ENCODE measurements at regions not wholly inside any gene's neighbourhood (a gene's known extent, or its start where the extent isn't known, plus 50 kb on each side); places are given as distances from the start of the nearest gene placed in this dataset.

GRCh38 chrX:16429406-16429805 is 220.6 kb upstream of the S100G start:
- Histone ChIP-seq H3K36me3 (replicated peaks; ENCODE audit: insufficient read depth, low read depth) (no peaks in the 10 kb centered on the region), H2AFZ (no peak overlapping the region), H4K20me1 (ENCODE audit: insufficient read depth, poor library complexity, severe bottlenecking) (no peaks in the 10 kb centered on the region), H3K9me3 (ENCODE audit: low read depth) (no peaks in the 10 kb centered on the region), H3K79me2 (no peaks in the 10 kb centered on the region), H3K27me3 (no peaks in the 10 kb centered on the region), H3K27ac (no peak overlapping the region), H3K4me1 (ENCODE audit: insufficient read depth) (no peaks in the 10 kb centered on the region), H3K4me2 (no peak overlapping the region), H3K9me2 (replicated peaks; ENCODE audit: insufficient read depth) (no peaks in the 10 kb centered on the region), H3K4me3 (no peak overlapping the region)
- TF ChIP-seq CTCF (IDR thresholded peaks at IDR 0.05; ENCODE audit: poor library complexity): no peak
- no peak for TF ChIP-seq EZH2 (IDR thresholded peaks at IDR 0.05; ENCODE audit: borderline replicate concordance)
- TF ChIP-seq EZH2phosphoT487 (IDR thresholded peaks at IDR 0.05; ENCODE audit: low read depth, severe bottlenecking, unreplicated experiment): no peak
- 70% methylated on average over 4 of the region's 4 CpGs for WGBS (ENCODE audit: low lambda C conversion rate, missing lambda C conversion rate)
- DNase-seq (ENCODE audit: low spot score): no peak

- Histone ChIP-seq H3K4me3 (no peak overlapping the region), H3K27ac (no peak overlapping the region), H3K79me2 (no peaks in the 10 kb centered on the region), H4K20me1 (ENCODE audit: insufficient read depth, poor library complexity, severe bottlenecking) (no peaks in the 10 kb centered on the region), H3K27me3 (no peaks in the 10 kb centered on the region), H3K4me2 (no peak overlapping the region), H3K36me3 (replicated peaks; ENCODE audit: insufficient read depth, low read depth) (no peaks in the 10 kb centered on the region), H3K9me2 (replicated peaks; ENCODE audit: insufficient read depth) (no peaks in the 10 kb centered on the region), H2AFZ (no peak overlapping the region), H3K9me3 (ENCODE audit: low read depth) (no peaks in the 10 kb centered on the region), H3K4me1 (ENCODE audit: insufficient read depth) (no peaks in the 10 kb centered on the region)
- 97% methylated on average over 1 of the region's 1 CpG for WGBS (ENCODE audit: low lambda C conversion rate, missing lambda C conversion rate)
- TF ChIP-seq CTCF (IDR thresholded peaks at IDR 0.05; ENCODE audit: poor library complexity): no peak
- TF ChIP-seq EZH2phosphoT487 (IDR thresholded peaks at IDR 0.05; ENCODE audit: low read depth, severe bottlenecking, unreplicated experiment): no peak
- TF ChIP-seq EZH2 (IDR thresholded peaks at IDR 0.05; ENCODE audit: borderline replicate concordance): no peak
- DNase-seq (ENCODE audit: low spot score): no peak
These were observed 218.7 kb upstream of the S100G start for GRCh38 chrX:16431266-16431665.

- Histone ChIP-seq H2AFZ (no peak overlapping the region), H3K79me2 (no peaks in the 10 kb centered on the region), H3K27ac (no peak overlapping the region), H3K27me3 (no peaks in the 10 kb centered on the region), H3K36me3 (replicated peaks; ENCODE audit: insufficient read depth, low read depth) (no peaks in the 10 kb centered on the region), H3K9me2 (replicated peaks; ENCODE audit: insufficient read depth) (no peaks in the 10 kb centered on the region), H3K4me1 (ENCODE audit: insufficient read depth) (no peaks in the 10 kb centered on the region), H4K20me1 (ENCODE audit: insufficient read depth, poor library complexity, severe bottlenecking) (no peaks in the 10 kb centered on the region), H3K9me3 (ENCODE audit: low read depth) (no peaks in the 10 kb centered on the region), H3K4me3 (no peak overlapping the region), H3K4me2 (no peak overlapping the region)
- DNase-seq (ENCODE audit: low spot score): no peak
- TF ChIP-seq EZH2 (IDR thresholded peaks at IDR 0.05; ENCODE audit: borderline replicate concordance): no peak
- no peak for TF ChIP-seq CTCF (IDR thresholded peaks at IDR 0.05; ENCODE audit: poor library complexity)
- WGBS (ENCODE audit: low lambda C conversion rate, missing lambda C conversion rate): 70% methylated on average over 3 of the region's 3 CpGs
These were observed 216.9 kb upstream of the S100G start for GRCh38 chrX:16433021-16433420.

GRCh38 chrX:16435399-16435986 is 214.5 kb upstream of the S100G start:
- 94% methylated on average over 2 of the region's 2 CpGs for WGBS (ENCODE audit: low lambda C conversion rate, missing lambda C conversion rate)
- Histone ChIP-seq H3K36me3 (replicated peaks; ENCODE audit: insufficient read depth, low read depth) (no peaks in the 10 kb centered on the region), H3K27me3 (no peaks in the 10 kb centered on the region), H3K4me2 (no peak overlapping the region), H4K20me1 (ENCODE audit: insufficient read depth, poor library complexity, severe bottlenecking) (no peaks in the 10 kb centered on the region), H3K4me1 (ENCODE audit: insufficient read depth) (no peaks in the 10 kb centered on the region), H2AFZ (no peak overlapping the region), H3K4me3 (no peak overlapping the region), H3K79me2 (no peaks in the 10 kb centered on the region), H3K9me3 (ENCODE audit: low read depth) (no peaks in the 10 kb centered on the region), H3K27ac (no peak overlapping the region), H3K9me2 (replicated peaks; ENCODE audit: insufficient read depth) (no peaks in the 10 kb centered on the region)
- DNase-seq (ENCODE audit: low spot score): no peak
- TF ChIP-seq EZH2phosphoT487 (IDR thresholded peaks at IDR 0.05; ENCODE audit: low read depth, severe bottlenecking, unreplicated experiment) (no peak), EZH2 (IDR thresholded peaks at IDR 0.05; ENCODE audit: borderline replicate concordance) (no peak), CTCF (IDR thresholded peaks at IDR 0.05; ENCODE audit: poor library complexity) (no peak)
